K562 (cell line): ENCODE measurements at regions not wholly inside any gene's neighbourhood (a gene's known extent, or its start where the extent isn't known, plus 50 kb on each side); places are given as distances from the start of the nearest gene placed in this dataset.

Experiments
- CTCF ChIP-seq, 3 experiments: IDR thresholded peaks in 2 of 3; conservative IDR thresholded peaks in 1 of 3; 2 replicates each; pipeline ENCODE4 v1.5.1; 2011 to 2012; ENCODE audit warnings: low read length in 3 of 3, mild to moderate bottlenecking in 3 of 3, control low read depth in 2 of 3, improper control_type of control experiment in 1 of 3, inconsistent platforms in 1 of 3, low read depth in 1 of 3, mixed read lengths in 1 of 3, moderate library complexity in 1 of 3; ENCODE audit not compliant: insufficient read depth in 2 of 3
- GTF2F1 ChIP-seq: IDR thresholded peaks from 2 replicates; pipeline ENCODE4 v1.6.1; 2011; ENCODE audit warnings: low read depth, low read length, improper control_type of control experiment
- NFIC ChIP-seq: fragments of 450-650 bp; IDR thresholded peaks from 2 replicates; pipeline ENCODE4 v1.6.1; 2017; ENCODE audit warnings: mild to moderate bottlenecking, inconsistent platforms
- SREBF2 ChIP-seq: sonication (generic); formaldehyde crosslinking; IDR thresholded peaks from 2 replicates; pipeline ENCODE4 v1.4.0; 2020; ENCODE audit warnings: mild to moderate bottlenecking, missing genetic modification reagents
- ZNF511 ChIP-seq: sonication (generic); formaldehyde crosslinking; IDR thresholded peaks from 2 replicates; pipeline ENCODE4 v1.8.0; 2022; ENCODE audit warnings: mild to moderate bottlenecking, missing genetic modification reagents

GRCh38 chr4:14856062-14856933 is 146.0 kb upstream of the CPEB2 start:
- TF ChIP-seq NFIC (peak; percentile 83), CTCF (IDR thresholded peaks at IDR 0.05 in 2 of 3, conservative IDR thresholded peaks at IDR 0.05 in 1 of 3; ENCODE audit: insufficient read depth in 2 of 3, low read depth in 1 of 3, low read length in 3 of 3) (no peak), GTF2F1 (no peak), SREBF2 (no peak), ZNF511 (CRISPR knock-in tag) (no peak)
